NCI-H1105 (cell line): ENCODE measurements at regions not wholly inside any gene's neighbourhood (a gene's known extent, or its start where the extent isn't known, plus 50 kb on each side); places are given as distances from the start of the nearest gene placed in this dataset.
A peak's percentile ranks its signal among the peaks of the same experiment; 100 is the strongest.

Source experiments
- DNase-seq: peaks from one replicate; lab custom pipeline; 2025; lab: John Stamatoyannopoulos, UW

DNA sequence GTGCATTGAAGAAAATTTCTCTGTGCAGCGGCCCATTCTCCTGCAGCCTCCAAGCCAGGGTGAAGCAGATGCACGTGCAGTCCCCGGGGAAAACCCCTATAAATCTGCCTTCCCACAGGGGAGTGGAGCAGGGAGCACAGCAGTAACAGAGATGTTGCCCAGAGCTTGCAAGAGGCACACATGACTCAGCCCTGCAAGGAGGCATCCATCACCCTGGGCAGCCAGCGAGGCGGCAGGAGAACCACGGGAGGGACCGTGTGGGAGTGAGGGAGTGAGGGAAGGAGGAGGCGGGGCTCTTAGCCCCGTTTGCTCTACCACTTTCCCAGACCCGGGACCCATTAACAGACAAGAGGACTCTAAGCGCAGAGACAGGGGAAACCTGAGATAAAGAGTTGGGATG, 96.2 kb upstream of the ARAP3 start:
- DNase-seq: no peak

DNA sequence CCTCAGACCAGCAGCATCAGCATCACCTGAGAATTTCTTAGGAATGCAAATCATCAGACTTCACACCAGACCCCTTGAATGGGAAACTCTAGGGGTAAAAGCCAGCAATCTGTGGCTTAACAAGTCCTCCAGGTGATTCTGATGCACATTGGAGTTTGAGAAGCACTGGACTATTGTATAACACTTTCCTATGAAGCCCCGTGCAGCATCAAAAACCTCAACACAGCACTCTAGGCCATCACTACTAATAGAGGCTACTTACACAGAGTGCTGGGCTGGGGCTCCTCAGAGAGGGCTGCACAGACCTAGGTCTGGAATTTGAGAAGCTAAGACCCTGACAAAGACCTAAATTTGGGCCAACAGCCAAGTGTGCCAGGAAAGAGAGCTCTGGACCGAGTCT, 95.7 kb upstream of the ARAP3 start:
- no peak for DNase-seq

DNA sequence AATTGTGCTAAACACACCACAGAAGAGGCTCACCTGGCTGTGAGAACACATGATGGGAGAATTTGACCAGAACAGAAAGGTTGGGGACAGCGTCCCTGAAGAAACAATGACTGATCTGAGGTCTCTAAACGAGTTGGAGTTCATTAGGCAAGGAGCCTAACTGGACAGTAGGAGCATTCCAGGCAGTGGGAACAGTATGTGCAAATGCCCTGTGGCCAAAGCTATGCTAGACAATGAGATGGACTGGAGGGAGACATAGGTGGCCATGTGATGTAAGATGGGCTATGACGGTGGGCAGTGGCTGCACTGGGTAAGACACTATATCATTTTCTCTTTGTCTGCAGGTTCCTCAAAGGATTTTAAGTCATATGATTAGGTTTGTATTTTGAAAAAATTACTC, 95.1 kb upstream of the ARAP3 start:
- DNase-seq: no peak

DNA sequence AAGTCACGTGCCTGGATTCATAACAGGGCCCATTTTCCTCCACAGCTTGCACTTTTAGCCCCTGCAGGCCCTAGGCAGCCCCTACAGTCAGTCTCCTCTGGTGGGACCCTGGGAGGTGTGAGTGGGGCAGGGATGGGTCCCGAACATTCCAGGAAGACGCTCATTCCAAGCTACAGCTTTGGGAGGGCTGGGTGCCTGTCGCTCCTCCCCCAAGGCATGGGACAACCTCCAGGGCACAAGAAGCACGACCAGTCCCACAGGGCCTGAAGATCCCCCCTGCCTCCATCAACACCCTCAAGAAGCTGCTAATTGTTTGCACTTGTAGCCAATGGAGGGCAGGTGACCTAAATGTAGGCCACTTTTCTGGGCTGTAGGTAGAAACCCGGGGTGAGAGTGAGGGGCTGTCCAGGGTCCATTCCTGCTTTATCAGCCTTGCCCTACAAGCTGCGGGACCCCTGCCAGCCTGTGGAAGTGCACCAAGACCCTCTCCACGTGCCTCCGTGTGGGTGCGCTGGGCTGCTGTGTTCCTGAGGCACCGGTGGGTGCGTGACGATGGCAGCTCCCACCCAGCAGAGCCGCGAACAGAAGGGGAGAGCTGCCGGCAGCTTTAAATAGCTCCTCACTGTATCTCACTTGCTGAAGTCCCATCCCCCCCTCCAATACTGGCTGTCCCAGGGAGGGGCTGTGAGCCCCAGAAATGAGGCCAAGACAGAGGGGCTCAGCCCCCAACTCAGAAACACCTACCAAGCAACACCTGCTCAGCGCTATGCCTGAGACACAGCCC, 91.9 kb upstream of the ARAP3 start:
- no peak for DNase-seq

DNA sequence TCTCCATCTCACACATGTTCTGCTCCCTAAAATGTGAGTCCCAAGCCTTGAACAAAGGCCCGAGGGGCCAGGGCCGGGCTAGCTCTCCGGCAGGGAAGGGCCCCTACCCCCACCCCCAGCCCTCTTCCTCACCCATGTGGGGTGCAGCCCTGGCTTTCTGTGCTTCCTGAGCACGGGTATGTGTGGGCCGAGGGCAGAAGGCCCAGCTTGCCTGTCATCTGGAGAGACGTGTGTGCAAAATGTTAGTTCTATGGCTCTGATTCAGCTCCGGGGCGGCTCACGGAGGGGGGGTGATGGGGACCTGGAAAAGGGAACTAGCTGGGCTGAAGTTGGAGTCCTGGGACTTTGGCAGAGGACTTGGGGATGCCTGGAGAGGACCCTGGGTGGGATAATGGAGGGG, 90.3 kb upstream of the ARAP3 start:
- no peak for DNase-seq

DNA sequence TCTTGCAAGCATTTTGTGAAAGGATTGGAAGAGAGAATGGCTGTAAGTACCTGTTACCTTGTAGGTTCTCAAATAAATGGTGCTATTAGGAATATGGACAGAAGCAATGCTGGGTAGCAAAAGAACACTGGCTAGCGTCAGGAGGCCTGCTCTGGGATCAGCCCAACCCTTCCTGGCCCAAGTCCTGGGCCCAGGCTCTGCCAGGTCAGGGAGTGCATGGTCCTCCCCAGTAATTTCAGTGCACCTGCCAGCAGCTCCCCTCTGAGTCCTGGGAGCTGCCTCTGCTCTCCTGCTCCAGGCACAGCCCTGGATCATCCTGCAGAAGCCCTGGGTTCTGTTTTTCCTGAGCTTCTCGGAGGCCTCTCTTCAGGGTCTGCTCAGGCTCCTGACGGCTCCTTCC, 89.5 kb upstream of the ARAP3 start:
- DNase-seq: no peak

DNA sequence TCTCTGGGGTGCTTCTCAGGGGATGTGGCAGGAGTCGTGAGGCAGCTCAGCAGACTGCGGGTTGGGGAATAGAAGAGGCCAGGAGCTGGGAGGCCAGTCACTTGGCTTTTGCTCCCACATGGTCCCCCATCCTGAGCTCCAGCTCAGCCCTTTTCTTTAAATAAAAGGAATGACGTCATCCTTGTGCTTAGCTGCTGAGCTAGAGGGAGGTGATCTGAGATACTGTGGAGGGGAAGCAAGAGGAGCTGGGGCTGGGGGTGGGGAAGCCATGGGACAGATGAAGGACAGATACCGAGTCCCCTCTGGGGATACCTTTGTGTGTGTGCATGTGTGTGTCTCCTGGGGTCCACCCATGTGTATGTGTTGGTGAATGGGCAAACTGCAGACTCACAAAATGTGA, 89.0 kb upstream of the ARAP3 start:
- DNase-seq: no peak

DNA sequence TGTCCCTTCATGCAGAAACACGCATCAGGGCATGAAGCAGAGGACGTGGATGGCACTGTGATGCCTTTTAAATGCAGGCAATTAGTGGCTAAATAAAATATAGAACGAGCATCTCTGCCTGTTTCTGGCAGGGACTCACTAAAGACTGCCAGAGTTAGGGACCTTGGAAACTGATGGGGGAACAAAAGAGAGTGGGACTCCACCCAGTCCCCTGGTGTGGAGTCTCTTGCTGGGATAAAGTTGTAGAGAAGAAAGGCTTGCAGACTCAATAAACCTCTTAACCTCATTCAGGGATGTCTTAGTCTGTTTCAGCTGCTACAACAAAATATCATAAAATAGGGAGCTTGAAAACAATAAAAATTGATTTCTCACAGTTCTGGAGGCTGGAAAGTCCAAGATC, 87.6 kb upstream of the ARAP3 start:
- DNase-seq: no peak

DNA sequence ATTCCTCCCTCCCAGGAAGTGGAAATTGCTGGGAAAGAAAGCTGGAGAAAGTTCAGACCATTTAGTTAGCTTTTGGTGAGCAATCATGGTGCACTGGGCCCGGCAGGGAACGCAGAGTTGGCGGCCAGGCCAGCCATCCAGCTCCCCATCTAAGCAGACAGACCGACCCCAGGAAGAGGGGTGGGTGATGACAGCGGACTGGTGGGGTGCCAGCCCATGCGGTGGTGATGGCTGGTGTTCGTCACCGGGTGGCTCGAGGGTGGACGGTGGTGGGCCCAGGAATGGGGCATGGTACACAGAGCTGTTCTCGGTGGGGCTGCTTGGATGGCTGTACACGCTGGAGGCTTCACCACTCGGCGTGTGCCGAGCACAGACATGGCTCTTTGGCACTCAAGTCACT, 85.6 kb upstream of the ARAP3 start:
- DNase-seq: no peak

DNA sequence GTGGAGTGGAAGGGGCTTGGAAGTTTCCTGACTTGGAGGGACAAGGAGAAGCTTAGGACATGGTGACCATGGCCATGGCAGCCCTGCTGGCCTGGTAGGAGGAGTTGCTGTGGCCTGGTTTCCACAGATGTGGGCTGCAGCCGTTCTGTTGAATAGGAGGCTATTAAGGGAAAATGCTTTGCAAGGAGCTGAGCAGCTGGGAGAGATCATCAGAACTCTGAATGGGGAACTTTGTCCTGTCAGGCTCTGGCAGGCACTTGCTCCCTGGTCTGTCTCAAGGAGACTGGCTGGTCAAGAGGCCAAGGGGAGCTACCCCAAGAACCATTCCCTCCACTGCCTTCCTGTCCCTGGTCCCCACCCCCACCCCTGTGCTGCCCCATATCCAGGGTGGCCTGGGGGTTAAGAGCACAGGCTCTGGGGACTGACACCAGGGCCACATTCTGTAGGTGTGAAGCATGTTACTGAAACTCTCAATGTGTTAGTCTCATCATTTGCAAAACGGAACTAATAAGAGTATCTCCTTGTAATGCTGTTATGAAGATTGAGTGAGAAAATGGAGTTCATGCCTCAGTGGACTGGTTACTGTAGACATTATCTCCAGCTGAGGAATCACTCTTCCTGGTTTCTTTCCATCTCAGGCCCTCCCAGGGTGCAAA, 84.0 kb upstream of the ARAP3 start:
- no peak for DNase-seq

DNA sequence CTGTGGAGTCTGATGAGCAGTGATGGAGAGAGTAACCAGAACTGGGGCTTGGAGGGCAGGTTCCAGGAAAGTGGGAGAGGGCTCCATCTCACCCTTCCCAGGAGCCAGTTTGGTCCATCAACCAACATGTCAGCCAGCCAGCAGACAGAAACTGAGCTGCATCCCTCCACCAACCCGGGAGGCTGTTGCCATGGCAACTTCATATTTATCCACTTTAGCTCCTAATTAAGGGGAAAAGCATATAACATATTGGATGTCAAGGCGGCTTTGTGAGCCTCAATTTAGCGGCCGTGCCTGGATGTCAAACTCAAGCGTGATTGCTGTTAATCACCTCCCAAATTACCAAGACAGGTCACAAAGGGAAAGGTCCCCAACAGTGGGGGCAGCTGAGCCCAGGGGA, 81.5 kb upstream of the ARAP3 start:
- DNase-seq: peak; percentile 11

DNA sequence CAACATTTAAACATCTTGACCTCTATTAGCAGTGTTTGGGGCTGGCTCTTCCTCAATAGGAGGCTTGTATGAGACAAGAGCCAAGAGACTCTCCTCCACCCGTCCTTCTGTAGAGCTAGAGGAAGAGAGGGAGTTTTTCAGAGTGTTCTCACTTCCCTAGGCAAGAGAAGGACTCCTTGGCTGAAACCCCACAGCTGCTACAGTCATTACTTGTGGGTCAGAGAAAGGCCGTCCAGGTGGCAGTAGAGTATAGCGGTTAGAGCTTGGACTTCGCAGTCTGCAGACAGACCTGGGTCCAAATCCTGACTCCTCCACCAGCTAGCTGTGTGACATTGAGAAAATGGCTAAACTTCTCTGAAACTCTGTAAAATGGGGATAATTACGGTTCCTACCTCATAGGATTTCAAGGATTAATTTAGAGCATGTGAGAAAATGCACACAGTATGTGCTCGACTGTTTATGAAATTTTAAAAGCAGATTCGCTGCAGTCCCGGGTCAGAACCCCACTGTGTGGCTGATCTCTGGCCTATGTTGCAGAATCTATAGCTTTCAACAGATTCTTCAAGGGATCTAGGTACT, 80.8 kb upstream of the ARAP3 start:
- no peak for DNase-seq

DNA sequence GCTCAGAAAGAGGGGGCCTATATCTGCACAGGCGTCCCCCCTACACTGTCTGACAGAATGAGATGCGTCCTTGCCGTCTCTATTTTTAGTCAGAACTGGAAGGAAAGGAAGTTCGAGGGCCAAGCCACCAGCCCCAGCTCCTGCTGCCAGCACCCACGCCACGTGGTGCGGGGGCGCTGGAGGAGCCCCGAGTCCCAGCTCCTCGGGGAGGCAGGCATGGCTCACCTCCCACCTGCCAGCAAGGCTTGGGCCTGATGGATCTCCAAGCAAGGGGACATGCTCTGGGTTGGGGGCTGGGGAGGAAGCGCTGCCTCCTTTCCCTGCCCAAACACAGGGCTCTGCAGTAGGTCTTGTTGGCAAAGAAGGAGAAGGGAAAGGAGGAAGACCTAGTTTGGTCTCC, 80.3 kb upstream of the ARAP3 start:
- no peak for DNase-seq

DNA sequence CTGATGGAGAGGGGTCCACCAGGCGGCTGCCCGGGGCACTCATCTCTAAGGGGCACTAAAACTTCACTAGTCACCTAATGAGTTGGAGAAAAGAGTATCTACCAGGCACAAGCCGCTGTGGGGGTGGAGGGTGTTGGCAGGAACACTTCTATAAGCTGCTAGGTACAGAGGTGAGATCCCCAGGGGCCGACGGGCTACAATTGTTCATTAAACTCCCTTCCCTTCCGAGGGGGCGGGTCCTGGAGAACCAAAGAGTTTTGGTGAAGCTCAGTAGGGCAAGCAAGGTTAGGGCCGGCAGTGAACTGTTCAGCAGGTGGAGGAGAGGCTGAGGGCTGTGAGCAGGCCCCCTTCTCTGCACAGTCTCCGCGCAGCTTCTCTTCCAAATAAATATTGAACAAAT, 78.7 kb upstream of the ARAP3 start:
- no peak for DNase-seq

DNA sequence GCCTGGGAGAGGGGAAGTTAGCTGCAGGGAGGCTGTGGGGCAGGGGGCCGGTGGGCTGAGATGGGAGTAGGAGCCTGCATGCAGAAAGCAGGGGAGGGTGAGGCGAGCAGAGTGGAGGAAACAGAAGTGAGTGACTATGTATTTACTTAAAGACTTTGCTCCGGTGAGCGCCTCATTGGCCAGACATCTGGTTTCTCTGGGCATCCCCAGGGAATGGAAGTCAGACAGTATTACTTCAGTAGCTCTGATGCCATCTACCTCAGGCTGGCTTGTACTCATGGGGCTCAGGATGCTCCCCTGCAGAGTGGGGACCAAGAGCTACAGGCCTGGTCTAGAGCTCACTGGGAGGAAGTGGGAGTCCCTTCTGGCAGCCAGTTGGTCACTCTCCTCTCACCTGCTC, 78.2 kb upstream of the ARAP3 start:
- no peak for DNase-seq

DNA sequence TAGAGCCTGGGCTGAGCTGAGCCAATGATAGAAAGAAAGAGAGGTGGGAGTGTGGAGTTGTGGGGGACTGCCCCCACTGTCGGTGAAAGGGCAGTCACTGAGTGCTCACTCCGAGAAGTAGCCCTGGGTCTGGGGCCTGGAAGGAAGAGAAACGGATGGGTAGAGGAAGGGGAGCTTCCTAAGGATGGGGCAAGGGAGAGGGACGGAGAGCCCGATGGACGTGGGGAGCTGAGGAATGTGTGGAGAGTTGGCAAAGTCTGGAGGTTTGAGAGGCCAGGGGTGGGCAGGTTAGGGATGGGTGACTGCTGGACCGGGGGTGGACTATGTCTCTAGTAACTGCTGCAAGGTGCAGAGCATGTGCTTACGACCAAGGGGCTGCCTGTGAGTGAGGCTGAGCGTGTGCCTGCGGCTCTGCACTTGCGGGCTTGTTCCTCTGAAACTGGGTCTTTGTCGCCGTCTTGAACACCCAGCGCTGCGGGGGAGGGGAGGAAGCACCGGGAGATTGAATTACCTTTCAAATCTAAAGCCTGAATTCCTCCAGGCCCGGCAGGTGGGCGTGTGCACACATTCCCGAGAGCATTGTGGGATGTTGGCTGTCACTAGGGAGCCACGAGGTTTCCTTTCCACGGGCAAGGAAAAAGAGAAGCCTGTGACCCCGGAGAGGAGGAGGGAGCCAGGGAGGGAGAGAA, 76.4 kb upstream of the ARAP3 start:
- no peak for DNase-seq

DNA sequence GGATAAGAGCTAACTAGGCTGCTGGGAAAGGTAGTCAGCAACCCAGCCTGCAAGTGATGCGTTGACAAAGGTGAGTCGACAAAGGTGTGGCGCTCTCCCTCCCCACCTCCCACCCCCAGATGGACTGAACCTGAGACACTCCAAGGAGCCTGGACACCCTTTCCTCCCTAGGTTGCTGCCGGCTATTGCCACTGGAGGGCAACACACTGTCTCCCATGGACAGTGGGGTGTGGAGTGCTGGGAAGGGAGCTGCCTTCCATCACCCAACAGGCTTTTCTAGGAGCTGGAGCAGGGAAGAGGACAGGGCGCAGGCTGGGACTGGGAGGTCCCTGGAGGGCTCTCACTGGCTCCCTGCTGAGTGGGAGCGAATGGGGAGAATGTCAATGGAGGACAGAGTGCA, 75.4 kb upstream of the ARAP3 start:
- no peak for DNase-seq

DNA sequence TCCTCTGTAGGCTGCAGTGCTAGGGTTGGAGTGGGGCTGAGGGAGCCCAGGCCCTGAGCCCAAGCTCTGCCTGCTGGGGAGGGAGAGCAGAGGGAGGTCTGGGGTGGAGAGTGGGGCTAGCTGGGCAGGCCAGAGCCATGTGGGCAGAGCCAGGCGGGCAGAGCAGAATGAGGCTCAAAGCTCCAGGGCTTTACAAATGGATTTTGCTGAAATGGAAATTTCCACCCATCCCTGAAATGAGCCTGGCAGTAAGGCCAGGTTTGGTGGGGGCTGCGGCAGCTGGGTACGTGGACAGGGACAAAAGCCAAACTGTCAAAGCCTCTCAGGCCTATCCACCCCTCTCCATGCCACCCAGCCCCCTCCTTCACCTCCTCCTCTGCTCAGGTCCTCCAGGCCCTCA, 74.2 kb upstream of the ARAP3 start:
- DNase-seq: no peak

DNA sequence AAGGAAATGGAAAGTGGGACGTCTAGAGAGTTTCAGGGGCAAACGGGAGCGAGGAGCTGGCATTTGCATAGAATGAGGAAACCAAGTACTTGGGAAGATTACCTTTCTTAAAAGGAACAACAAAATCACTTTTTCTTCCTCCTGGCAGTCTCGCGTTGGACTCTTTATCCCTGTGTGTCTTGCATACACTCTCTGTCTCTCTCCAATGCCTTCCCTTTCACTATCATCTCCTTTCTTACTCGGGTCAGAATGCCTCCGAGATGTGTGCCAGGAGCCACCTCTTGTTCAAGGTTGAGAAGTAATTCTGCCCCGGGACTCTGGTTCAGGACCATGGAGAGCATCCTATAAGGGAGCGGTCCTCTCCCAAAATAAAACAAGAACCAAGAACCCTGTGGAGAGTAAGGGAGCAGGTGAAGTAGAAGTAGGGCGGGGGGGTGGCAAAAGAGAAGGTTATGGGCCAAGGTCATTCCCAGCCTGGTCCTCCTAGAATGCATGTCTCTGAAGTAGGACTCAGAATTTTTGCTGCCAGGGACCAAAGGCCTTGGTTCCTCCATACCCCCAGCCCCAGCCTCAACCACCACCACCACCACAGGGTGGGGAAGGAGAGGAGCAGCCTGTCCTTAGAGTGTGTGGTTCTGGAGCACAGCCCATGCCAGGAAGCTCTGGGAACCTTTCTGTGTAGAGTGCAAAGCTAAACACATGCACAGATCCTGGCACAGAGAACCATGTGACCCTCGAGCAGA, 72.1 kb upstream of the ARAP3 start:
- no peak for DNase-seq

DNA sequence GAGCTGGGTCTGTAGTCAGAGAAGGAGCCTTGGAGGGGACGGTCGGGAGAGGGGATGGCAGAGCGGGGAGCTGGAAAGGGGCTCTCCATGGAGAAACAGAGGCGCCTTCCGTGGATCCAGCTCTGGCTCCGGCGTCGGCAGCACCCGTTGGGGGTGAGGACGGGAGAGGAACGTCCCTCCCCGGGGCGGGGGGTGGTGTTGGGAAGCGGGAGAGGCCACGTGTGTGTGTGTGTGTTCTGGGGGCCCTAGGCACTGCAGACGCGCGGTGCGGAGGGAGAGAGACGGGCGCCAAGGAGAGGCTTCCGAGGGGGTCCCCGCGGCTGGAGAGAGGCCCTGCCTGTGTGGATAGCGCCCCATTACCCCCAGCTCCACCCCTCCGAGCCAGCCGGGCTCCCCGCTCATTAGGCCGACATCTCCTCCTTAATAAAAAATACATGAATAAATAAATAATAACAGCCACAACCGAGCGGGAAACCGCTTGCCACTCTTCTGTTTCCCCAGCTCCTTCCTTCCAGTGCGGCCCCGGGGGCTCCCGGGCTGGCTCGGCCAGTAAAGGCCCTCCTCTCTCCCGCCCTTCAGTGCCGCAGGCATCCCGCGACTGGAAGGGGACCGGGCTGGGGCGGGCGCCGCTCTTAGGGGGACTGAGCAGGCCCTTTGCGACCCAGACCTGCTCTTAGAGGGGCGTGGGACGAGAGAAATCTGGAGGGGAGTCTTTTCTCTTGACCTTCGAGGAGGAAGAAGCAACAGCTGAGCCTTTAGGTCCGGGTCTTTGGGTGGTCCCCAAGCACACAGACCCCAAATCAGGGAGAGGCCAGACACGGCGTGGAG, 71.3 kb upstream of the ARAP3 start:
- DNase-seq: no peak
